ENCODE measurements at regions not wholly inside any gene's neighbourhood (a gene's known extent, or its start where the extent isn't known, plus 50 kb on each side); places are given as distances from the start of the nearest gene placed in this dataset.

DNA sequence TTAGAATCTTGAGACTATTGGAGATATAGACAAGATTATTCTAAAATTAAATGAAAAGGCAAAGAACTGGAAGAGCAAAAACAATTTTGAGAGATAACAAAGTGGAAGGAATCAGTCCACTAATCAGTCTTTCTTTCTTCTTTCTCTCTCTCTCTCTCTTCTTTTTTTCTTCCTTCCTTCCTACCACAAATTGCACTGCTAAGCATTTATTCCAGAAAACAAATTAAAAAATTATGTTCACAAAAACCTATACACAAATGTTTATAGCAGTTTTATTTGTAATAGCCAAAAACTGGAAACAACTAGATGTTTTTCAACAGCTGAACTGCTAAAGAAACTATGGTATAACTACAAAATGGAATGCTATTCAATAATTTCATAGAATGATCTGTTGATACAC, 291.9 kb upstream of the FTMT start:
- TF ChIP-seq GATA2 (IDR thresholded peaks at IDR 0.05; ENCODE audit: low read depth, low read length) (no peak), GATA3 (IDR thresholded peaks at IDR 0.05; ENCODE audit: low read depth, low read length) (no peak)

Data from SH-SY5Y (cell line).